PFSK-1 (cell line): ENCODE measurements at regions not wholly inside any gene's neighbourhood (a gene's known extent, or its start where the extent isn't known, plus 50 kb on each side); places are given as distances from the start of the nearest gene placed in this dataset.

Experiments
- FOXP2 ChIP-seq: optimal IDR thresholded peaks from 2 replicates; pipeline ENCODE3; 2011; ENCODE audit warnings: borderline replicate concordance, control low read depth, inconsistent platforms; ENCODE audit not compliant: insufficient read depth; ENCODE audit errors: extremely low read length, extremely low read depth
- POLR2AphosphoS5 ChIP-seq: IDR thresholded peaks from 2 replicates; pipeline ENCODE4 v1.6.1; 2012; ENCODE audit warnings: low read depth, mild to moderate bottlenecking, control low read depth, low read length, moderate library complexity
- REST ChIP-seq, 2 experiments: IDR thresholded peaks; 2 replicates each; pipeline versions ENCODE4 v1.6.1 to v1.8.0; 2011 to 2012; ENCODE audit warnings: low read depth in 2 of 2, low read length in 2 of 2, control low read depth in 1 of 2, inconsistent platforms in 1 of 2, mild to moderate bottlenecking in 1 of 2, moderate library complexity in 1 of 2; ENCODE audit not compliant: insufficient read depth in 1 of 2
- SIN3A ChIP-seq: IDR thresholded peaks from 2 replicates; pipeline ENCODE4 v1.6.1; 2012; ENCODE audit warnings: mild to moderate bottlenecking, low read length, moderate library complexity, borderline replicate concordance; ENCODE audit not compliant: insufficient read depth
- TAF1 ChIP-seq: IDR thresholded peaks from 2 replicates; pipeline ENCODE4 v1.6.1; 2012; ENCODE audit warnings: low read length, control low read depth, borderline replicate concordance; ENCODE audit not compliant: insufficient read depth

- TF ChIP-seq POLR2AphosphoS5 (no peak), SIN3A (no peak), TAF1 (no peak), REST (IDR thresholded peaks at IDR 0.05; ENCODE audit: insufficient read depth in 1 of 2, low read depth in 2 of 2, low read length in 2 of 2) (no peak), FOXP2 (no peak)
These were observed 1342.3 kb downstream of the TBC1D22A start for GRCh38 chr22:48104766-48105165.

DNA sequence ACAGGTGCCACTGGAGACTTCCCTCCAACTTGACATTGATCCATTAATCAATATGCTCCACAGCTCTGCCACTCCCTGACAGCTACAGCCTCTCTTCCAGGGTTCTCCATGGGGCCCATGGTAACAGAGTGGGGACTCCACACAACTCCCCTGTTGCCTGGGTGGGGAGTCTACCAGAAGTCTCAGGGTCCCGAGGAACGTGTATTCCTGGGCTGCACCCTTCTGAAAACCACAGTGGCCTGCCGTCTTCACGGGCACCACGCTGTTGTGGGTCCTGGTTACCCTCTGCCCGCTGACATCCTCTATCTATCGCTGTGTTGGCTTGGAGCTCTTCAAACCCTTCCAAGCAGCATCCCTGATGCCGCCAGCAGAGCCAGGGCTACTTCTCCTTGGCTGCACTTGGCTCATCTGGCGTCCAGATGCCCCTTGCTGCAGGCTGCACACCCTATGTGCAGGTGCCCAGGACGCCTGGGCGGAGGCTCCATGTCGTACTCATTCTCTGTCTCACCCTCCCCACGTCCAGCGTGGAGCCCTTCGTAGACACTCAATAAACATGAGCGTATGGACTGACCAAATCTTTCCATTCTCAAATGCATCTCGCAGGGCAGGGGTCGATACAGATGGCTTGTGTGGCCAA, 1341.8 kb downstream of the TBC1D22A start:
- TF ChIP-seq POLR2AphosphoS5 = no peak

DNA sequence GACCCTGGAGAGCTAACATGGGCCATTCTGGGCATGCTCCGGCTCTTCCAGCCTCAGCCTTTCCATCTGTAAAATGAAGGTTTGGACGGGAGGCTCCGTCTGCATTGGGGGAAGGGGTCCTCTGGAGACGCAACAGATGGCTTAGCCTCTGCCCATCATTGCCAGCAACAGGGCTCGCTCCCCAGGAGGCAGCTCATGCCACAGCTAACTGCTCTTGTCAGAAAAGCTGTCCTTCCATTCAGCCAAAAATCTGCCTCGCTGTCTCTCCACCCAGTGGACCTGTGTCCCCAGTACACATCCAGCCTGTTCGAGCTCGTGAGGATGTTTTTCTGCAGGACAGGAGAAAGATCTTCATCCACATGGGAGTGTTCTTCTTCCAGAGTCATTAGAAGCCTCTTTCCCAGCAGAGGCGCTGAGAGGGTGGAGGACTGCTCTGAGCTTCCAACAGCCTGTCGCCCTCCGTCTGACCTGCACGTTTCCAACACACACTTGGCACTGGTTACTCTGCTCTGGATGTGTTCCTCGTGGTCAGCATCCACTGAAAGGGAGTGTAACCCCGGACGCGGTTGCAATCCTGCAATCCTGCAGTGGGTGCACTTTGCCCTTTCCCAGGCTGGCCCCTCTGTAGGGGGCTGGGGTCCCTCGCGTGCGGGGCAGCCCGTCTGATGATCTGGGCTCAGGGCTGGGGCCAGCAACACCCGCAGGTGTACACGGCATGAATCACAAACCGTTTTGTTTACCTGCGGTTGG, 1340.9 kb downstream of the TBC1D22A start:
- no peak for TF ChIP-seq REST (IDR thresholded peaks at IDR 0.05; ENCODE audit: insufficient read depth in 1 of 2, low read depth in 2 of 2, low read length in 2 of 2)
- TF ChIP-seq SIN3A = no peak
- no peak for TF ChIP-seq FOXP2
- TF ChIP-seq TAF1 = no peak

- no peak for TF ChIP-seq POLR2AphosphoS5
- no peak for TF ChIP-seq TAF1
- TF ChIP-seq REST (IDR thresholded peaks at IDR 0.05; ENCODE audit: insufficient read depth in 1 of 2, low read depth in 2 of 2, low read length in 2 of 2) = no peak
- no peak for TF ChIP-seq SIN3A
- TF ChIP-seq FOXP2 = no peak
These were observed 1340.1 kb downstream of the TBC1D22A start for GRCh38 chr22:48102581-48102980.

GRCh38 chr22:48101704-48102103, 1339.3 kb downstream of the TBC1D22A start:
- TF ChIP-seq SIN3A (no peak), FOXP2 (no peak), TAF1 (no peak), POLR2AphosphoS5 (no peak), REST (IDR thresholded peaks at IDR 0.05; ENCODE audit: insufficient read depth in 1 of 2, low read depth in 2 of 2, low read length in 2 of 2) (no peak)
